GM23338 (cell line): ENCODE measurements at regions not wholly inside any gene's neighbourhood (a gene's known extent, or its start where the extent isn't known, plus 50 kb on each side); places are given as distances from the start of the nearest gene placed in this dataset.

Experiments
- ATAC-seq: fragments of 200-7000 bp; cut with Tn5 transposase; 3 replicates; pipeline ENCODE4 v1.9.1; 2020
- DNase-seq: peaks from one replicate; pipeline ENCODE4 v3.0.0-alpha.2; 2015; ENCODE audit warnings: low spot score
- H2AFZ ChIP-seq: fragments of 200-600 bp; sonication (generic); 2 replicates; pipeline ENCODE4 v1.8.0; 2016; ENCODE audit warnings: antibody characterized with exemption, mild to moderate bottlenecking, moderate library complexity
- H3F3A ChIP-seq: fragments of 200-600 bp; sonication (generic); replicated peaks from 2 replicates; pipeline ENCODE4 v1.8.0; 2017; ENCODE audit warnings: antibody characterized with exemption, mixed run types, low read depth
- H3K27ac ChIP-seq: fragments of 200-600 bp; sonication (generic); 2 replicates; pipeline ENCODE4 v1.6.1; 2016; ENCODE audit warnings: low read depth
- H3K27me3 ChIP-seq: fragments of 200-600 bp; sonication (generic); 2 replicates; pipeline ENCODE4 v1.8.0; 2016; ENCODE audit warnings: mild to moderate bottlenecking, mixed run types, moderate library complexity; ENCODE audit not compliant: insufficient read depth
- H3K36me3 ChIP-seq: fragments of 200-600 bp; sonication (generic); 2 replicates; pipeline ENCODE4 v1.8.0; 2016; ENCODE audit warnings: mild to moderate bottlenecking; ENCODE audit not compliant: insufficient read depth
- H3K4me1 ChIP-seq: fragments of 200-600 bp; sonication (generic); 2 replicates; pipeline ENCODE4 v1.8.0; 2016; ENCODE audit warnings: mild to moderate bottlenecking, moderate library complexity; ENCODE audit not compliant: insufficient read depth
- H3K4me2 ChIP-seq: fragments of 200-600 bp; sonication (generic); 2 replicates; pipeline ENCODE4 v1.7.1; 2017; ENCODE audit warnings: mixed run types
- H3K4me3 ChIP-seq: fragments of 200-600 bp; sonication (generic); 2 replicates; pipeline ENCODE4 v1.6.1; 2016; ENCODE audit warnings: mixed run types
- H3K79me2 ChIP-seq: fragments of 200-600 bp; sonication (generic); replicated peaks from 2 replicates; pipeline ENCODE4 v1.8.0; 2017; ENCODE audit warnings: mild to moderate bottlenecking; ENCODE audit not compliant: insufficient read depth
- H3K9me2 ChIP-seq: fragments of 200-600 bp; sonication (generic); 2 replicates; pipeline ENCODE4 v1.8.0; 2017; ENCODE audit not compliant: insufficient read depth
- H4K20me1 ChIP-seq: fragments of 200-600 bp; sonication (generic); replicated peaks from 2 replicates; pipeline ENCODE4 v1.8.0; 2017; ENCODE audit warnings: mild to moderate bottlenecking; ENCODE audit not compliant: insufficient read depth
- H3K27ac Mint-ChIP-seq: 2 replicates; pipeline ENCODE4 v1.8.0; 2020; ENCODE audit warnings: inconsistent platforms, mild to moderate bottlenecking, moderate library complexity, mixed read lengths
- H3K27me3 Mint-ChIP-seq: 3 replicates; pipeline ENCODE4 v1.8.0; 2022; ENCODE audit warnings: low read depth, mild to moderate bottlenecking, moderate library complexity, mixed read lengths, inconsistent platforms; ENCODE audit not compliant: insufficient read depth, poor library complexity
- H3K36me3 Mint-ChIP-seq: 3 replicates; pipeline ENCODE4 v1.8.0; 2021; ENCODE audit warnings: low read depth, mild to moderate bottlenecking, inconsistent platforms, moderate library complexity, mixed read lengths
- H3K4me1 Mint-ChIP-seq: 3 replicates; pipeline ENCODE4 v1.8.0; 2020; ENCODE audit warnings: mild to moderate bottlenecking, inconsistent platforms, mixed read lengths
- H3K4me3 Mint-ChIP-seq: 3 replicates; pipeline ENCODE4 v1.8.0; 2021; ENCODE audit warnings: moderate library complexity, mild to moderate bottlenecking, inconsistent platforms, mixed read lengths
- H3K9me3 Mint-ChIP-seq: 3 replicates; pipeline ENCODE4 v1.8.0; 2020; ENCODE audit warnings: moderate library complexity, mild to moderate bottlenecking, inconsistent platforms, mixed read lengths
- CREB1 ChIP-seq: fragments of 250-450 bp; sonication (Bioruptor Pico); IDR thresholded peaks from 2 replicates; pipeline ENCODE4 v1.5.0; 2020; ENCODE audit warnings: low read depth, mild to moderate bottlenecking, moderate library complexity
- CTCF ChIP-seq, 2 experiments: fragments of 200-600 bp in 1 of 2; sonication (generic) in 1 of 2; conservative IDR thresholded peaks; 2 replicates each; pipeline versions ENCODE4 v1.5.1 to v1.6.1; 2016 to 2017; ENCODE audit warnings: antibody characterized with exemption in 2 of 2, low read depth in 2 of 2, mild to moderate bottlenecking in 2 of 2, moderate library complexity in 1 of 2
- ETS1 ChIP-seq: IDR thresholded peaks from 2 replicates; pipeline ENCODE4 v1.6.1; 2016; ENCODE audit warnings: antibody characterized with exemption
- EZH2 ChIP-seq: fragments of 200-600 bp; sonication (generic); IDR thresholded peaks from one replicate; pipeline ENCODE4 v1.8.0; 2017; ENCODE audit warnings: antibody characterized with exemption, mild to moderate bottlenecking, low read depth; ENCODE audit not compliant: unreplicated experiment
- EZH2phosphoT487 ChIP-seq: fragments of 200-600 bp; sonication (generic); IDR thresholded peaks from one replicate; pipeline ENCODE4 v1.8.1; 2018; ENCODE audit warnings: antibody characterized with exemption; ENCODE audit not compliant: unreplicated experiment
- JUNB ChIP-seq: IDR thresholded peaks from one replicate; pipeline ENCODE4 v1.6.1; 2016; ENCODE audit warnings: antibody characterized with exemption; ENCODE audit not compliant: unreplicated experiment
- NANOG ChIP-seq: IDR thresholded peaks from 2 replicates; pipeline ENCODE4 v1.6.1; 2016; ENCODE audit warnings: antibody characterized with exemption, borderline replicate concordance
- STAT1 ChIP-seq: IDR thresholded peaks from one replicate; pipeline ENCODE4 v1.6.1; 2016; ENCODE audit warnings: antibody characterized with exemption; ENCODE audit not compliant: unreplicated experiment
- ZNF114 ChIP-seq: fragments of 250-450 bp; sonication (Bioruptor Pico); IDR thresholded peaks from 2 replicates; pipeline ENCODE4 v1.5.0; 2020; ENCODE audit warnings: mild to moderate bottlenecking, moderate library complexity
- ZNF331 ChIP-seq: fragments of 250-450 bp; sonication (Bioruptor Pico); IDR thresholded peaks from 2 replicates; pipeline ENCODE4 v1.5.0; 2020; ENCODE audit warnings: low read depth, mild to moderate bottlenecking, moderate library complexity

- H3K4me1 ChIP-seq, result no peaks in the 10 kb centered on the region
- H3F3A ChIP-seq, result no peaks in the 10 kb centered on the region
- no peak overlapping the region for H3K4me3 ChIP-seq
- no peak for ATAC-seq
- DNase-seq, result no peak
- H3K27ac ChIP-seq, result no peak overlapping the region
- H3K9me3 Mint-ChIP-seq, result no peaks in the 10 kb centered on the region
- H3K36me3 Mint-ChIP-seq, result no peaks in the 10 kb centered on the region
- no peak overlapping the region for H3K4me3 Mint-ChIP-seq
- no peaks in the 10 kb centered on the region for H3K27me3 ChIP-seq
- peaks cover 2% of the 10 kb centered on the region; the same call in 2 of the 3 replicates for H3K4me1 Mint-ChIP-seq
- peaks cover 3% of the 10 kb centered on the region for H3K27me3 Mint-ChIP-seq
- H3K36me3 ChIP-seq, result no peaks in the 10 kb centered on the region
- H3K9me2 ChIP-seq, result no peaks in the 10 kb centered on the region
- no peak overlapping the region for H3K4me2 ChIP-seq
- no peak for TF ChIP-seq ETS1
- no peak for TF ChIP-seq EZH2phosphoT487
- TF ChIP-seq ZNF114 (CRISPR knock-in tag), result no peak
- no peak for TF ChIP-seq JUNB
- TF ChIP-seq NANOG, result no peak
- no peak for TF ChIP-seq CREB1 (CRISPR knock-in tag)
- H3K79me2 ChIP-seq, result no peaks in the 10 kb centered on the region
- H4K20me1 ChIP-seq, result no peaks in the 10 kb centered on the region
- no peak overlapping the region for H3K27ac Mint-ChIP-seq
- H2AFZ ChIP-seq, result no peak overlapping the region
Measured at GRCh38 chrX:20399728-20400414, 133.2 kb upstream of the RPS6KA3 start.

DNA sequence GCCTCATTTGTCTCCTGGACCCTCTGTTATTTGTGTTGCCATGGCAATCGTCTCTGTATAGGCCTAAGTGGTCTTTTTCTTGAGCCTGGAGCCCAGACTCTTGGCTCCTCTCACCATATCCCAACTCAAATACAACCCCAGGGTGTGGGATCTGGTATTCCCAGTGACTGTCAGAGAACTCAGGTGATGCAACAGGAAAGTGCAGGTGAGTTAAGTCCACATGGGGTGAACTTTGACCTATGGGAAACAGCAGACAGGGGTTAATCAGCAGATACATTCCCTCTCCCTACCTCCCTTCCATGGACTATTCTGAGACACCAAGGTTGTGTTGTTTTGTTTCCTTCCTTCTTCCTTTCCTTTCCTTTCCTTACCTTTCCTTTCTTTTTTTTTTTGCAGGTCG lies 130.9 kb upstream of the RPS6KA3 start:
- H3K4me2 ChIP-seq, result no peak overlapping the region
- H3K4me3 ChIP-seq, result no peak overlapping the region
- H3K9me3 Mint-ChIP-seq, result no peaks in the 10 kb centered on the region
- H3K27me3 Mint-ChIP-seq, result no peaks in the 10 kb centered on the region
- H3K36me3 Mint-ChIP-seq, result no peaks in the 10 kb centered on the region
- no peak overlapping the region for H2AFZ ChIP-seq
- no peaks in the 10 kb centered on the region for H3K9me2 ChIP-seq
- H3K27ac Mint-ChIP-seq, result no peak overlapping the region
- DNase-seq, result peak; percentile 3
- H3K79me2 ChIP-seq, result no peaks in the 10 kb centered on the region
- no peaks in the 10 kb centered on the region for H3F3A ChIP-seq
- H3K36me3 ChIP-seq, result no peaks in the 10 kb centered on the region
- H3K27me3 ChIP-seq, result no peaks in the 10 kb centered on the region
- H3K4me3 Mint-ChIP-seq, result no peak overlapping the region
- ATAC-seq, result no peak
- no peak overlapping the region for H3K27ac ChIP-seq
- H4K20me1 ChIP-seq, result no peaks in the 10 kb centered on the region
- TF ChIP-seq ZNF331 (CRISPR knock-in tag) (no peak), NANOG (no peak), CTCF (conservative IDR thresholded peaks at IDR 0.05; ENCODE audit: low read depth in 2 of 2) (no peak), STAT1 (no peak), CREB1 (CRISPR knock-in tag) (no peak), JUNB (no peak), ETS1 (no peak), EZH2 (no peak)
- peaks cover 2% of the 10 kb centered on the region; the same call in 2 of the 3 replicates for H3K4me1 Mint-ChIP-seq
- H3K4me1 ChIP-seq, result no peaks in the 10 kb centered on the region
